Right atrium auricular region (tissue), 2 donors: ENCODE measurements at regions not wholly inside any gene's neighbourhood (a gene's known extent, or its start where the extent isn't known, plus 50 kb on each side); places are given as distances from the start of the nearest gene placed in this dataset.
"Not testable (repeated sequence)": the region's sequence is repeated elsewhere in the genome, so short reads cannot be mapped to it uniquely, and the experiment has no call there.

Experiments
- DNase-seq: peaks from one replicate; pipeline ENCODE4 v3.0.0-alpha.2; 2019; ENCODE audit warnings: low spot score
- H3K27ac ChIP-seq, 2 donors: fragments of 200-600 bp; sonication (generic); 1 replicate in 1 of 2; 2 replicates in 1 of 2; pipeline ENCODE4 v1.5.1; 2016 to 2019
- H3K27me3 ChIP-seq, 2 donors: fragments of 200-600 bp; sonication (generic); one replicate each; pipeline versions ENCODE4 v1.5.1 to v1.6.0; 2017 to 2019
- H3K36me3 ChIP-seq: fragments of 200-600 bp; sonication (generic); one replicate; pipeline ENCODE4 v1.5.1; 2016
- H3K4me1 ChIP-seq, 2 donors: fragments of 200-600 bp; sonication (generic); one replicate each; pipeline versions ENCODE4 v1.5.1 to v1.6.0; 2017 to 2019
- H3K4me3 ChIP-seq, 2 donors: fragments of 200-600 bp; sonication (generic); 1 replicate in 1 of 2; 2 replicates in 1 of 2; pipeline ENCODE4 v1.5.1; 2017 to 2019; ENCODE audit warnings: mild to moderate bottlenecking in 1 of 2, moderate library complexity in 1 of 2
- H3K9me3 ChIP-seq, 2 donors: fragments of 200-600 bp; sonication (generic); one replicate each; pipeline ENCODE4 v1.5.1; 2019
- CTCF ChIP-seq, 2 donors: fragments of 200-600 bp; sonication (generic); IDR thresholded peaks; one replicate each; pipeline ENCODE4 v1.5.1; 2019; ENCODE audit warnings: antibody characterized with exemption in 2 of 2

- no peak for DNase-seq
- TF ChIP-seq CTCF (IDR thresholded peaks at IDR 0.05): no peak
- H3K27ac ChIP-seq: no peak overlapping the region
Observed at GRCh38 chr2:84231478-84231877, 227.6 kb downstream of the SUCLG1 start.

DNA sequence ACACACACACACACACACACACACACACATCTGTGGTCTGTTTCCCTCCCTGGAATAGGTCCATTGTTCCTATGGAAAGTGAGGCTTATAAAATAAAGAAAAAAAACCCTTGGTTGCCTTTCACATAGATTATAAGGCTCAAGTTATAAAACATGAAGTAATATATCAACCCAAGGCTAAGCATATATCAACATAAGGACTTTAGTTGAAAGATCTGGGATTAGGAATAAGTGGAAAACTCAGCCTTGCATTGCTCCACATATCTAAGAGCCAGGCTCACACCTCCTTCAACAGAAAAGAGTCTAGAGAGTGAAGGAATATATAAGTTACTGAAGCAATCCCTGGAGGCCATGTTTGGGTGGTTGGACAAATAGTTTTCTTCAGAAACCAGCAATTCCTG, 235.0 kb downstream of the SUCLG1 start:
- H3K36me3 ChIP-seq: no peaks in the 10 kb centered on the region
- no peak overlapping the region for H3K4me3 ChIP-seq
- H3K27me3 ChIP-seq: no peaks in the 10 kb centered on the region
- H3K27ac ChIP-seq: no peak overlapping the region
- H3K9me3 ChIP-seq: no peaks in the 10 kb centered on the region
- TF ChIP-seq CTCF (IDR thresholded peaks at IDR 0.05): no peak
- DNase-seq: no peak
- no peaks in the 10 kb centered on the region for H3K4me1 ChIP-seq

More at GRCh38 chr2:84231478-84231877, 227.6 kb downstream of the SUCLG1 start:
- Histone ChIP-seq H3K4me1 (no peaks in the 10 kb centered on the region), H3K27me3 (no peaks in the 10 kb centered on the region), H3K4me3 (no peak overlapping the region), H3K9me3 (no peaks in the 10 kb centered on the region), H3K36me3 (no peaks in the 10 kb centered on the region)

GRCh38 chr2:84223191-84223590, 235.9 kb downstream of the SUCLG1 start:
- H3K36me3 ChIP-seq: no peaks in the 10 kb centered on the region
- no peak for TF ChIP-seq CTCF (IDR thresholded peaks at IDR 0.05)
- H3K27me3 ChIP-seq: no peaks in the 10 kb centered on the region
- H3K9me3 ChIP-seq: no peaks in the 10 kb centered on the region
- H3K27ac ChIP-seq: no peak overlapping the region
- no peak overlapping the region for H3K4me3 ChIP-seq
- no peaks in the 10 kb centered on the region for H3K4me1 ChIP-seq
- no peak for DNase-seq

DNA sequence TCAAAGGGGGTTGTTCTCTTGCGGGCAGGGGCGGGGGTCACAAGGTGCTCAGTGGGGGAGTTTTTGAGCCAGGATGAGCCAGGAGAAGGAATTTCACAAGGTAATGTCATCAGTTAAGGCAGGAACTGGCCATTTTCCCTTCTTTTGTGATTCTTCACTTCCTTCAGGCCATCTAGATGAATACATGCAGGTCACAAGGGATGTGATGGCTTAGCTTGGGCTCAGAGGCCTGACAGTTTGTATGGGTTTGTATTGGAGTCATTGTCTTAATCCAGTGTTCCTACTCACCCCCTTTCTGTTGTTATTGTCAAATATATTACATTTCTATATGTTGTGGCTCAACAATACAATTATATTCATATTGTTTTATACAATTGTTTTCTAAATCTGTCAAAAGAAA, 238.0 kb downstream of the SUCLG1 start:
- H3K27me3 ChIP-seq, H3K4me3 ChIP-seq, DNase-seq, H3K4me1 ChIP-seq, H3K9me3 ChIP-seq, H3K36me3 ChIP-seq, H3K27ac ChIP-seq: not testable (repeated sequence)

- no peaks in the 10 kb centered on the region for H3K27me3 ChIP-seq
- H3K36me3 ChIP-seq: no peaks in the 10 kb centered on the region
- H3K4me1 ChIP-seq: no peaks in the 10 kb centered on the region
- no peak for TF ChIP-seq CTCF (IDR thresholded peaks at IDR 0.05)
- H3K9me3 ChIP-seq: no peaks in the 10 kb centered on the region
- no peak for DNase-seq
- no peak overlapping the region for H3K27ac ChIP-seq
- H3K4me3 ChIP-seq: no peak overlapping the region
Observed at GRCh38 chr2:84217456-84217855, 241.6 kb downstream of the SUCLG1 start.

DNA sequence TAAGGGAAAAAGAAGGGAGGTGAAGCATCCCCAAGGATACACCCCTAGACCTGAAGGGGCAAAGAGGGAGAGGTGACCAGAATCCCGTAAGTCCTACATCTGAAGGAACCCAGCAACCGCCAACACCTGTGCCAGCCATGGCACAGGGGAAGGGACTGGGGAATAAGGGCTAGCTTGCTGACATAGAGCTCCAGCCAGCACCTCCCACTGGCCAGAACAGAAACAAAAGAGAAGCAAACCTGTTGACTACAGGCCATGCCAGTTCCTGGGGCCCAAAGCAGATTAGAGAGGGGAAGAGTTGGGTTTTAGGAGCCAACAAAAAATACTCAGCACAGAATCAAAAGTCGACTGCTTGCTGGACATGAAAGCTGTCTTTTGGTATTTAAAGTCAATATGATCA, 244.6 kb downstream of the SUCLG1 start:
- DNase-seq: no peak
- H3K27ac ChIP-seq: no peak overlapping the region
- H3K27me3 ChIP-seq: no peaks in the 10 kb centered on the region
- no peak overlapping the region for H3K4me3 ChIP-seq
- no peak for TF ChIP-seq CTCF (IDR thresholded peaks at IDR 0.05)
- no peaks in the 10 kb centered on the region for H3K4me1 ChIP-seq
- H3K9me3 ChIP-seq: no peaks in the 10 kb centered on the region
- H3K36me3 ChIP-seq: no peaks in the 10 kb centered on the region
